SK-N-MC (cell line): ENCODE measurements at regions not wholly inside any gene's neighbourhood (a gene's known extent, or its start where the extent isn't known, plus 50 kb on each side); places are given as distances from the start of the nearest gene placed in this dataset.

Experiments
- EZH2 ChIP-seq: fragments of 200-600 bp; sonication (generic); IDR thresholded peaks from one replicate; pipeline ENCODE4 v1.6.1; 2017; ENCODE audit warnings: antibody characterized with exemption
- POLR2AphosphoS5 ChIP-seq: IDR thresholded peaks from 2 replicates; pipeline ENCODE4 v1.6.1; 2012; ENCODE audit warnings: mild to moderate bottlenecking, low read depth, low read length, borderline replicate concordance

DNA sequence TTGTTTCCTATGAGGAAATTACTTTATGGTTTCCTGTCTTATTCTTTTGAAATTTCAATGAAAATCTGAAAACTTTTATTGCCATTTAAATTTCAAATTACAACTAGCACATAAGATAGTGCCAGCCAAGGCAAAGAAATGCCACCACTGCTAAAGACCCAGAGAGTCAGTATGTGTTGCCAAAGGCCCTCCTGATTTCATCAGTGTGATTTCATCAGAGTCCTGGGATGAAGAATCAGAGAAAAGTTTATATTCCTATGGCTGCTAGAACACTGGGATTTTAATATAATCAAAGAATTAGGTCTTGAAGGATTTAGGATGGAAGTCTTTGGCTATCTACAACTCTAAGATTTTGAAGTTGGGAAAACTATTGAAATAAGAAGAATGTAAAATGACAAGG lies 434.2 kb upstream of the CCDC54 start:
- TF ChIP-seq EZH2 (no peak), POLR2AphosphoS5 (no peak)
